PC-9 (cell line): ENCODE measurements at regions not wholly inside any gene's neighbourhood (a gene's known extent, or its start where the extent isn't known, plus 50 kb on each side); places are given as distances from the start of the nearest gene placed in this dataset.

Experiments used
- BruUV-seq: library from RNA; stranded (reverse); fragments of 400-500 nt; replicated peaks from 2 replicates; lab custom pipeline; 2021; lab: Mats Ljungman, UMichigan
- CTCF ChIA-PET: fragments of 300-600 bp; sonication (Branson Sonifier 250); formaldehyde crosslinking; loops from one replicate; lab custom pipeline; 2022; ENCODE audit warnings: antibody characterized with exemption; lab: Charles Lee
- POLR2A ChIA-PET: fragments of 300-600 bp; sonication (Branson Sonifier 250); formaldehyde crosslinking; loops from one replicate; lab custom pipeline; 2022; ENCODE audit warnings: antibody characterized with exemption; ENCODE audit not compliant: unreplicated experiment; lab: Charles Lee
- DNase-seq, 2 experiments: peaks; one replicate each; pipeline versions ENCODE4 v3.0.0 to v3.0.0-alpha.2; 2015 to 2022; ENCODE audit warnings: mixed read lengths in 1 of 2
- H2AFZ ChIP-seq: fragments of 200-600 bp; sonication (generic); 2 replicates; pipeline ENCODE4 v1.8.1; 2017; ENCODE audit warnings: antibody characterized with exemption
- H3F3A ChIP-seq: fragments of 200-600 bp; sonication (generic); 2 replicates; pipeline ENCODE4 v1.8.1; 2017; ENCODE audit warnings: antibody characterized with exemption, mild to moderate bottlenecking, low read depth; ENCODE audit not compliant: insufficient read depth
- H3K27ac ChIP-seq: fragments of 200-600 bp; sonication (generic); 2 replicates; pipeline ENCODE4 v1.6.1; 2016; ENCODE audit warnings: mixed run types
- H3K27me3 ChIP-seq: fragments of 200-600 bp; sonication (generic); 2 replicates; pipeline ENCODE4 v1.6.1; 2016; ENCODE audit warnings: low read depth, mixed run types; ENCODE audit not compliant: insufficient read depth
- H3K36me3 ChIP-seq: fragments of 200-600 bp; sonication (generic); 2 replicates; pipeline ENCODE4 v1.6.1; 2016; ENCODE audit warnings: low read depth, mixed run types
- H3K4me1 ChIP-seq: fragments of 200-600 bp; sonication (generic); replicated peaks from 2 replicates; pipeline ENCODE4 v1.6.1; 2016; ENCODE audit warnings: mixed run types; ENCODE audit not compliant: insufficient read depth
- H3K4me2 ChIP-seq: fragments of 200-600 bp; sonication (generic); 2 replicates; pipeline ENCODE4 v1.6.1; 2017; ENCODE audit warnings: mixed run types
- H3K4me3 ChIP-seq: fragments of 200-600 bp; sonication (generic); 2 replicates; pipeline ENCODE4 v1.6.1; 2016; ENCODE audit warnings: mixed run types
- H3K79me2 ChIP-seq: fragments of 200-600 bp; sonication (generic); 2 replicates; pipeline ENCODE4 v1.6.1; 2017; ENCODE audit warnings: low read depth, mixed run types
- H3K9me2 ChIP-seq: fragments of 200-600 bp; sonication (generic); 2 replicates; pipeline ENCODE4 v1.8.1; 2017; ENCODE audit warnings: mild to moderate bottlenecking; ENCODE audit not compliant: insufficient read depth
- H3K9me3 ChIP-seq: fragments of 200-600 bp; sonication (generic); 2 replicates; pipeline ENCODE4 v1.8.1; 2016; ENCODE audit warnings: low read depth; ENCODE audit not compliant: insufficient read depth
- H4K20me1 ChIP-seq: fragments of 200-600 bp; sonication (generic); 2 replicates; pipeline ENCODE4 v1.8.1; 2017; ENCODE audit not compliant: insufficient read depth
- EZH2 ChIP-seq: fragments of 200-600 bp; sonication (generic); IDR thresholded peaks from 2 replicates; pipeline ENCODE4 v1.8.0; 2017; ENCODE audit warnings: antibody characterized with exemption, low read depth
- intact Hi-C: fragments of 100-400 bp; cut with micrococcal nuclease; formaldehyde crosslinking; loops from one replicate; pipeline ENCODE4 v1.10.0; 2022; ENCODE audit not compliant: unreplicated experiment
- TF ChIP-seq, protein P1 (sequence below): fragments of 200-600 bp; sonication (generic); conservative IDR thresholded peaks from 2 replicates; pipeline ENCODE4 v1.6.1; 2017; ENCODE audit warnings: mixed run types, antibody characterized with exemption, mild to moderate bottlenecking, moderate library complexity

DNA sequence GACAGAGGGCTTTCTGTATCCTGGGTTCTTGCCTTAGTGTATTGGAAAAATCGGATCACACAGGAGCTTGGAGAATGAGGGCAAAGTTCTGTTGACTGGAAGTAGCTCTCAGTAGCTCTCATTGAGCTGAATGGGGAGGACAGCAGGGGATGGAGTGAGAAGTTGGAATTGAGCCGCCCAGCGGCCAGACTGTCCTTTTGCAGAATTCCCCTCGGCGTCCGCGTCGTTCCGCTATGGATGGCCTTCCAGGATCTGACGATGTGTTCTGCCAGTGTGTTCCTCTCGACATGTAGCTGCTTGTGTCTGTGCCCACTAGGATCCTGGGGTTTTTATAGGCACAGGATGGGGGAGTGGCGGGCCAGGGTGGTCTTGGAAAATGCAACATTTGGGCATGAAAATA, 351.8 kb upstream of the SEMA3A start:
- H3K4me3 ChIP-seq = no peak overlapping the region
- no TSS peak for BruUV-seq
- H4K20me1 ChIP-seq = no peaks in the 10 kb centered on the region
- DNase-seq = no peak
- no peaks in the 10 kb centered on the region for H3K4me1 ChIP-seq
- no peaks in the 10 kb centered on the region for H3F3A ChIP-seq
- no peak for TF ChIP-seq EZH2
- TF ChIP-seq, protein P1, sequence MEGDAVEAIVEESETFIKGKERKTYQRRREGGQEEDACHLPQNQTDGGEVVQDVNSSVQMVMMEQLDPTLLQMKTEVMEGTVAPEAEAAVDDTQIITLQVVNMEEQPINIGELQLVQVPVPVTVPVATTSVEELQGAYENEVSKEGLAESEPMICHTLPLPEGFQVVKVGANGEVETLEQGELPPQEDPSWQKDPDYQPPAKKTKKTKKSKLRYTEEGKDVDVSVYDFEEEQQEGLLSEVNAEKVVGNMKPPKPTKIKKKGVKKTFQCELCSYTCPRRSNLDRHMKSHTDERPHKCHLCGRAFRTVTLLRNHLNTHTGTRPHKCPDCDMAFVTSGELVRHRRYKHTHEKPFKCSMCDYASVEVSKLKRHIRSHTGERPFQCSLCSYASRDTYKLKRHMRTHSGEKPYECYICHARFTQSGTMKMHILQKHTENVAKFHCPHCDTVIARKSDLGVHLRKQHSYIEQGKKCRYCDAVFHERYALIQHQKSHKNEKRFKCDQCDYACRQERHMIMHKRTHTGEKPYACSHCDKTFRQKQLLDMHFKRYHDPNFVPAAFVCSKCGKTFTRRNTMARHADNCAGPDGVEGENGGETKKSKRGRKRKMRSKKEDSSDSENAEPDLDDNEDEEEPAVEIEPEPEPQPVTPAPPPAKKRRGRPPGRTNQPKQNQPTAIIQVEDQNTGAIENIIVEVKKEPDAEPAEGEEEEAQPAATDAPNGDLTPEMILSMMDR = no peak
- intact Hi-C loops = no loop called here
- H3K27me3 ChIP-seq = no peaks in the 10 kb centered on the region
- H3K27ac ChIP-seq = no peak overlapping the region
- H3K9me3 ChIP-seq = 0 out of 2 replicates have a peak, but pooled peaks cover 3% of the 10 kb centered on the region
- H3K79me2 ChIP-seq = no peaks in the 10 kb centered on the region
- ChIA-PET CTCF (no interaction called here), POLR2A (interaction anchor here (0.6 kb wide), 1 partner anchor 1312 kb away, joined by 5 read pairs; no protein-coding TSS in a partner anchor)
- H3K36me3 ChIP-seq = no peaks in the 10 kb centered on the region
- no peaks in the 10 kb centered on the region for H3K9me2 ChIP-seq
- H3K4me2 ChIP-seq = no peak overlapping the region
- no peak overlapping the region for H2AFZ ChIP-seq

- POLR2A ChIA-PET = no interaction called here
- H3K4me3 ChIP-seq = no peak overlapping the region
- no peaks in the 10 kb centered on the region for H3K79me2 ChIP-seq
- no peak overlapping the region for H3K4me2 ChIP-seq
- H4K20me1 ChIP-seq = no peaks in the 10 kb centered on the region
- TF ChIP-seq EZH2 = no peak
- TF ChIP-seq, protein P1 = no peak
- no peaks in the 10 kb centered on the region for H3K9me2 ChIP-seq
- no peak overlapping the region for H2AFZ ChIP-seq
- intact Hi-C loops = no loop called here
- no peak for DNase-seq
- no peaks in the 10 kb centered on the region for H3K27me3 ChIP-seq
- no TSS peak for BruUV-seq
- H3F3A ChIP-seq = 0 out of 2 replicates have a peak, but pooled peaks cover 4% of the 10 kb centered on the region
- H3K4me1 ChIP-seq = peaks cover 11% of the 10 kb centered on the region
- H3K36me3 ChIP-seq = no peaks in the 10 kb centered on the region
- CTCF ChIA-PET = interaction anchor here (0.6 kb wide), 1 partner anchor 1930 kb away, joined by 5 read pairs; no protein-coding TSS in a partner anchor
- H3K27ac ChIP-seq = no peak overlapping the region
- H3K9me3 ChIP-seq = no peaks in the 10 kb centered on the region
Measured at GRCh38 chr7:84538268-84538667, 343.7 kb upstream of the SEMA3A start.

DNA sequence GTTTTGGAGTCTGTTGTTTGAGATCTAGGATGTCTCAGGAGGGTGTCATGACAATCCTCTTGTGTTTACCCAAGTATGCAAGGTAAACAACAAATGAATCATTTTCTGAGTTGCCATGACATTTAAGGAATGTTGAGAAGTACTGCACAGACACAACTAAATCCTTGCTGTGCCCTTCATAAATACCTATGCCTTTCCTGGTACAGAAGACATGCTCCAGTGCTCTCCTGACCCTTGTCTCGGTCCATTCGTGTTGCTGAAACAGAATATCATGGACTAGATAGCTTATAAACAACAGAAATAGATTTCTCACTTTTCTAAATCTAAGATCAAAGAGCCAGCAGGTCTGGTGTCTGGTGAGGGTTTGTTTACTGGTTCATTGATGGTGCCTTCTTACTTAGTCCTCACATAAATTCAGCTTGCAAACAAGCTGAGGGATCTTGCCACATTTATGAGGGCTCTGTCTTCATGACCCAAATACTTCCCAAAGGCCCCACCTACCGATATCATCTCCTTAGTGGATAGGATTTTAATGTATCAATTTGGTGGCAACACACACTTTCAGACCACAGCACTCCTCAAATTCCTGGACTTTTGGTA, 341.8 kb upstream of the SEMA3A start:
- no peak overlapping the region for H3K4me2 ChIP-seq
- intact Hi-C loops = no loop called here
- no peak overlapping the region for H3K4me3 ChIP-seq
- H3K79me2 ChIP-seq = no peaks in the 10 kb centered on the region
- H3K4me1 ChIP-seq = peaks cover 11% of the 10 kb centered on the region
- POLR2A ChIA-PET = no interaction called here
- no peaks in the 10 kb centered on the region for H3K9me2 ChIP-seq
- H3K9me3 ChIP-seq = no peaks in the 10 kb centered on the region
- no peaks in the 10 kb centered on the region for H4K20me1 ChIP-seq
- TF ChIP-seq, protein P1 = no peak
- no peak for TF ChIP-seq EZH2
- H3K27ac ChIP-seq = no peak overlapping the region
- 0 out of 2 replicates have a peak, but pooled peaks cover 4% of the 10 kb centered on the region for H3F3A ChIP-seq
- H3K27me3 ChIP-seq = no peaks in the 10 kb centered on the region
- DNase-seq = peak in 1 of 2 experiments; percentile 70
- CTCF ChIA-PET = no interaction called here
- no peak overlapping the region for H2AFZ ChIP-seq
- BruUV-seq = no TSS peak
- no peaks in the 10 kb centered on the region for H3K36me3 ChIP-seq
